ENCODE measurements at regions not wholly inside any gene's neighbourhood (a gene's known extent, or its start where the extent isn't known, plus 50 kb on each side); places are given as distances from the start of the nearest gene placed in this dataset.

GRCh38 chr5:114948986-114949621 is 220.6 kb downstream of the TRIM36 start:
- Histone ChIP-seq H3K9me3 (no peaks in the 10 kb centered on the region), H3K27ac (replicated peaks in 1 of 4) (no peak overlapping the region), H3K36me3 (no peaks in the 10 kb centered on the region), H3K27me3 (no peaks in the 10 kb centered on the region), H3K4me1 (no peaks in the 10 kb centered on the region), H3K4me3 (no peak overlapping the region)
- 58% methylated on average over 3 of the region's 3 CpGs for WGBS
- intact Hi-C loops (cut with DNase I): no loop called here
- TF ChIP-seq POLR2A (IDR thresholded peaks at IDR 0.05; ENCODE audit: low read depth): no peak
- no peak for TF ChIP-seq CTCF (IDR thresholded peaks at IDR 0.05)
- no peak for TF ChIP-seq EP300 (IDR thresholded peaks at IDR 0.05)
- no peak for TF ChIP-seq POLR2AphosphoS5 (IDR thresholded peaks at IDR 0.05)
- DNase-seq (ENCODE audit: extremely low spot score): no peak

- intact Hi-C loops (cut with DNase I): no loop called here
Measured at GRCh38 chr5:114948363-114948762, 221.3 kb downstream of the TRIM36 start.

GRCh38 chr5:114940709-114941108 is 229.0 kb downstream of the TRIM36 start:
- Histone ChIP-seq H3K36me3 (no peaks in the 10 kb centered on the region), H3K27ac (replicated peaks in 1 of 4) (no peak overlapping the region), H3K4me1 (no peaks in the 10 kb centered on the region), H3K9me3 (peaks cover 0 to 21% (median 6%) of the 10 kb centered on the region in 4 donors), H3K4me3 (no peak overlapping the region), H3K27me3 (no peaks in the 10 kb centered on the region)
- no peak for DNase-seq (ENCODE audit: extremely low spot score)
- 78% methylated on average over 1 of the region's 1 CpG for WGBS
- intact Hi-C loops (cut with DNase I): no loop called here
- TF ChIP-seq POLR2A (IDR thresholded peaks at IDR 0.05; ENCODE audit: low read depth) (no peak), CTCF (IDR thresholded peaks at IDR 0.05) (no peak), POLR2AphosphoS5 (IDR thresholded peaks at IDR 0.05) (no peak), EP300 (IDR thresholded peaks at IDR 0.05) (no peak)

More at GRCh38 chr5:114948363-114948762, 221.3 kb downstream of the TRIM36 start:
- TF ChIP-seq POLR2AphosphoS5 (IDR thresholded peaks at IDR 0.05) (no peak), CTCF (IDR thresholded peaks at IDR 0.05) (no peak), EP300 (IDR thresholded peaks at IDR 0.05) (no peak), POLR2A (IDR thresholded peaks at IDR 0.05; ENCODE audit: low read depth) (no peak)
- no peaks in the 10 kb centered on the region for H3K4me1 ChIP-seq
- peaks cover 0 to 6% (median 4%) of the 10 kb centered on the region in 4 donors for H3K9me3 ChIP-seq
- H3K27ac ChIP-seq (replicated peaks in 1 of 4): no peak overlapping the region
- DNase-seq (ENCODE audit: extremely low spot score): no peak
- no peak overlapping the region for H3K4me3 ChIP-seq
- 58% methylated on average over 2 of the region's 2 CpGs for WGBS
- no peaks in the 10 kb centered on the region for H3K36me3 ChIP-seq
- H3K27me3 ChIP-seq: no peaks in the 10 kb centered on the region

- H3K27ac ChIP-seq (replicated peaks in 1 of 4): no peak overlapping the region
- H3K4me3 ChIP-seq: no peak overlapping the region
- no peaks in the 10 kb centered on the region for H3K4me1 ChIP-seq
- no peaks in the 10 kb centered on the region for H3K36me3 ChIP-seq
- TF ChIP-seq CTCF (IDR thresholded peaks at IDR 0.05): no peak
- H3K27me3 ChIP-seq: no peaks in the 10 kb centered on the region
- peaks cover 0 to 9% (median 0%) of the 10 kb centered on the region in 4 donors for H3K9me3 ChIP-seq
- intact Hi-C loops (cut with DNase I): no loop called here
- DNase-seq (ENCODE audit: extremely low spot score): no peak
Measured at GRCh38 chr5:114935490-114935889, 234.2 kb downstream of the TRIM36 start.

Measured in esophagus muscularis mucosa (tissue), 4 donors.